OCI-LY7 (cell line): ENCODE measurements at regions not wholly inside any gene's neighbourhood (a gene's known extent, or its start where the extent isn't known, plus 50 kb on each side); places are given as distances from the start of the nearest gene placed in this dataset.

Experiments used
- CTCF ChIP-seq: fragments of 200-600 bp; sonication (generic); conservative IDR thresholded peaks from 2 replicates; pipeline ENCODE4 v1.5.1; 2014; ENCODE audit warnings: mild to moderate bottlenecking, antibody characterized with exemption, low read length, moderate library complexity, mixed read lengths
- EZH2phosphoT487 ChIP-seq: fragments of 200-600 bp; sonication (generic); IDR thresholded peaks from 2 replicates; pipeline ENCODE4 v1.6.1; 2018; ENCODE audit warnings: low read depth, borderline replicate concordance, mild to moderate bottlenecking, mixed run types, antibody characterized with exemption, low read length, moderate library complexity, mixed read lengths

- TF ChIP-seq CTCF (no peak), EZH2phosphoT487 (no peak)
Measured at GRCh38 chr1:4221107-4221506, 321.0 kb upstream of the C1orf174 start.
